Stimulated activated CD4-positive, alpha-beta T cell treated with anti-CD3 and anti-CD28 coated beads, Interleukin-2, amount 100 ng/mL, for 24 hours (primary cell): ENCODE measurements at regions not wholly inside any gene's neighbourhood (a gene's known extent, or its start where the extent isn't known, plus 50 kb on each side); places are given as distances from the start of the nearest gene placed in this dataset.
"Not testable (repeated sequence)": the region's sequence is repeated elsewhere in the genome, so short reads cannot be mapped to it uniquely, and the experiment has no call there.

Experiments
- DNase-seq, 2 donors: peaks; one replicate each; pipeline ENCODE4 v3.0.0-alpha.2; 2020

DNA sequence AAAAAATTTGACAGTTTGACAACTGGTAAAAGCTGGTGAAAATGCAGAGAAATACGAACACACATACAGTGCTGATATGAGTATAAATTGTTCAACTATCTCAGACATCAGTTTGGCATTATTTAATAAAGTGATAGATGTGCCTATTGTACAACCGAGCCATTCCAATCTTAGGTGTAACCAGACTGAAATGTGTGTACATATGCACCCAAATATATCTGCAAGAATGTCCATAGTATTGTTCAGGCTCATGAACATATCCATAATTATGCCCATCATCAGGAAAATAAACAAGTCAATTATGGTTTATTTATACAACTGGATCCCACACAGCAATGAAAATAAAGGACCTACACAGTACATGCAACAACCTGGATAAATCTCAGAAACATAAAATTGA, 188.9 kb upstream of the DDX53 start:
- DNase-seq: no peak

DNA sequence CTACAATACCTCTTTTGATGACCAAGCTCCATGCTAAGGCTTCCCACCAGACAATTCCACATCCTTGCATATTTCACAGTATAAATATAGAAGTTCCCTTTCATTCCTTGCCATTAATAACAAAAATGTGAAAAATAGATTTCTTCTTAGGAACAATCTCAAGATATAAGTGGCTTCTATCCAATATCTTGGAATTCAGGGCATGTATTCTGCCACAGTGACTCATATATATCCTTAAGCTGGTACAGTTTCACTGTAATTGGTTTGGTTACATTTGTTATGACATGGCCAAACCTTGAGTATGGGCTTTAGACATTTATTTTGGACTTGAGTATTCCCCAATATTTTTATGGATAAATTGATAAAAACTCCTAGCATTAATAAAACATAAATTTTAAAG, 181.7 kb upstream of the DDX53 start:
- DNase-seq: no peak

DNA sequence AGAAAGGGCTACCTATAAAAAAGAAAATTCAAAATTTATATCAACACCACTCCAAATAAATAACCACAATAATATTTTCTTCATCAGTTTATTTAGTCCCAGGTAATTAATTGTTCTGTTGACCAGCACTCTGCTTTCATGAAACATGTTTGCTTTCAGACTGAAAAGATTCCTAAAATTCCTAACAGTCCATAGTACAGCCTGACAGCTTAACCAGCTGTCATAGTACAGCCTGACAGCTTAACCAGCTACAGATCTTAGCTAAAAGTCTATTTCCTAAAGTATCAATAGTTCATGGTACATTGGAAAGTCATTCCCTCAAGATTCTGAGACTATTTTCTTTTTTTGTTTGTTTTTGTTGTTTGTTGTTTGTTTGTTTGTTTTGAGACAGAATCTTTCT, 144.1 kb upstream of the DDX53 start:
- DNase-seq: no peak

DNA sequence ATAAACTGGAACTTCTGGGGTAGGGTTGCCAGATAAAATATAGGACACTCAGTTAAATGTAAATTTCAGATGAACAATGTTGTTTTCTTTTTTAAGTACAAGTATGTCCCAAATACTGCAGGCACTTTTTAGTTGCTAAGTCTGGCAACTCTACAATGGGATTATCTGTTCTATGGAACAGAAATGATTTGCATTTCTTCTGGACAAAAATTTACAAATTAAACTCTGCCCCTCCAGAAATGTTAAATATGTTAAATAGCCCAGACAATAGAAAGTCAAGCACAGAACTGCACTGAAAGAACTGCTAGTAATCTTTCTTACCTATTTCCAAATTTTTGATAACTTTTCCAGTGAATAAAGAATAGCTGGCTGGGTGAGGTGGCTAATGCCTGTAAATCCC, 140.1 kb upstream of the DDX53 start:
- DNase-seq: no peak

DNA sequence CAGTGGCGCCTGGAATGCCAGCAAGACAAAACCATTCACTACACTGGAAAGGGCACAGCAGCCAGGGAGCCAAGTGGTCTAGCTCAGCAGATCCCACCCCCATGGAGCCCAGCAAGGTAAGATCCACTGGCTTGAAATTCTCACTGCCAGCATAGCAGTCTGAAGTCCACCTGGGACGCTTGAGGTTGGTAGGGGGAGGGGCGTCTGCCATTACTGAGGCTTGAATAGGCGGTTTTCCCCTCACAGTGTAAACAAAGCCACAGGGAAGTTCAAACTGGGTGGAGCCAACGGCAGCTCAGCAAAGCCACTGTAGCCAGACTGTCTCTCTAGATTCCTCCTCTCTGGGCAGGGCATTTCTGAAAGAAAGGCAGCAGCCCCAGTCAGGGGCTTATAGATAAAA, 133.0 kb upstream of the DDX53 start:
- not testable (repeated sequence) for DNase-seq

DNA sequence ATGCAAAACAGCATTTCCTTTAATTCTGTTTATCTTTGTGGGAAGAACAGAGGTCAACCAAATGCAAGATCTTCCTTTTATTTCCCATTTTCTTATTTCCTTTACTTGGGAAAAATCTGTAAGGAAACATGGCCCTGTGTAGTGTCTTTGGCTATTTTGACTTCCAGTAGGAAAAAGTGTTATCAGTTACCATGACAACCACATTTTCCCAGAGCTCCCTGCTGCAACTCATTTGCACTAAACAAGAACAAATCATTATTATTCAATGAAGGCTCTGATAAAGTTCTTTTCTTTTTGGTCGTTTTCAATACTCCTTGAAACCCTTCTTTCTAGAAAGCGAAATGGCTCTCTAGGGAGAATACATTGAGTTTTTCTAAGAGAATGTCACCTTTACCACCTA, 117.2 kb upstream of the DDX53 start:
- no peak for DNase-seq

DNA sequence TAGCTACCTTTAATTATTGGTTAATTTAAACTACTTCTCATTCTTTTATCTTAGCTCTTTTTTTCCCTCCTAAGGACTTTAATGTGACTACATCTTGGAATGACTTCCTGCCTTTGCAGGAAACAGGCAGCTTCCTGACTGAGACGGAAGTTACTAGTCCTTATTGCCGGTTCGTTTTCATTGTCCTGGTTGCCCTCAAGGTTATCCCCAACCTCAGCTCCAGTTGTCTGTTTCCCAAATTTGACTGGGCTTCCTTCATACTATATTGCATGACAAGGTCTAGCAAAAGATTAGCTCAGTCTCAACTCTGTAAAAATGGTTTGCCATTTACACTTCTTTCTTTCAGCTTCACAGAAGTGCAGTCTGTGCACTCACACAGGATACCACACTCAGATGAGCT, 109.9 kb upstream of the DDX53 start:
- no peak for DNase-seq

DNA sequence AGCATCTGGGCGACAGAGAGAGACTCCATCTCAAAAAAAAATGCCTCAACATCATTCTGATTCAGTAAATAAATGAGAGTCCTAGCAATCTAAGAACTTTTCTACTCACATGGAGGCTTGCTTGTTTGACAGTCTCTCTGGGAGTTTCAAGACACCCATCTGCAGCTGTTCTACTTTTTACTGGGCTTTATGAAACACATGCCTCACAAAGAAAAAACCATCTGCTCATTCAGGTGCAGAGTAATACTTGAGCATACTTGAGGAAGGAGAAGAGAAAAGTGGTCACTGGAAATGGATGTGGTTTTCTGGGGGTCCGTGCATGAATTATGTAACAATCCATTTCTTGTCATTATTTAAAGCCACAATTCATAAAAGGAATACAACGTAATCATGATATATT, 87.1 kb upstream of the DDX53 start:
- no peak for DNase-seq

DNA sequence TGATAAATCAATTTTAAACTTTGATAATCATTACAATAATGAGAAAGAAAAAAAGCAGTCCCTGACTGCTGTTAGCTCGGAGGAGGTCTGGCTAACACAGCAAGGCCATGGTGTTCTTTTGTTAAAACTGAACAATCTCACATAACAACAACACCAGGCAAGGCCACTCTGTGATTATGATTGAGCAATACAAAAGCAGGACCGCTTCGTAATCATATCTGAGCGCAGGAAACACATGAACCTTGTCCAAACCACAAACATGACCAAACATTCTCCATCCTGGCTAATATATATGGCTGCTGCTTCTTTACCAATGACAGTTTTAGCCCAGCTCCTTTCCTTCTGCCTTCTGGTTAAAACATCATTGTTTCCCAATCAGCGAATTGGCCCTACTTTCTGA, 76.8 kb upstream of the DDX53 start:
- no peak for DNase-seq

DNA sequence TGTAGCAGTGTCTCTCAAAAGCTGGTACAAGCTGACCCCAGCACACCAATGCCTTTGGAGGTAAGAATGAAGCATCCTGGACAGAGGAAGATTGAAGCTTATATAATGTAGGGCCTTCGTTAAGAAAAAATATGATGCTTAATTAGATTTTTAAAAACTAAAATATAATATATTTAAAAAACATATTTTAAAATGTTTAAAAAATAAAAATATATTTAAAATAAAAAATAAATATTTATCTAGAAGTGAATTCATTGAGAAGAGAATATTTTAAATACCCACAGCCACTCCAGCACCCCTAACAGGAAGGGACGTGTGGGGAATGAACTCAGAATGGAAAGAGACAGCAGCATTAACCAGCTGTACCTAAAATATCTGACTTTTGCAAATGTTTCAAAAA, 65.1 kb upstream of the DDX53 start:
- no peak for DNase-seq

DNA sequence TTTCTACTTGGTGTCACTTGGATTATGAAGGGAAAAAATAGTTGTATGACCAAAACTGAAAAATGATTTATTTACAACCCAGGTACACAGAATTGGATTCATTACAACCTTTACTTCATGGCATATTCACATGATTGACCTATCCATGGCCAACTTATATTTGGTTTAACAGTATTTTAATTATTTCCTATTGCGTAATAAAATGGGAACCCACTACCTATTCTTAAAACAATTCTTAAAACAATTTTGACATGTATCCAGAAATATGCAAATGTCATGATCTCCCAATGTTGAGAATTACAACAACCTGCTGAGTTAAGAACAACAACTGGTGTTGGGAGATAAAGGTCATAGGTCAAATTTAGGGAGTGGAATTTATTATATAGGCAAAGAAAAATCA, 54.8 kb upstream of the DDX53 start:
- DNase-seq: no peak
